Urinary bladder (tissue), 3 donors: ENCODE measurements at regions not wholly inside any gene's neighbourhood (a gene's known extent, or its start where the extent isn't known, plus 50 kb on each side); places are given as distances from the start of the nearest gene placed in this dataset.
"Not testable (repeated sequence)": the region's sequence is repeated elsewhere in the genome, so short reads cannot be mapped to it uniquely, and the experiment has no call there.

Source experiments
- DNase-seq: peaks from one replicate; pipeline ENCODE4 v3.0.0-alpha.2; 2015; ENCODE audit errors: extremely low spot score
- H3K27ac ChIP-seq: one replicate; pipeline ENCODE4 v1.5.1; 2013; ENCODE audit warnings: low read depth, mild to moderate bottlenecking, moderate library complexity
- H3K36me3 ChIP-seq: one replicate; pipeline ENCODE4 v1.6.1; 2013; ENCODE audit warnings: mild to moderate bottlenecking, moderate library complexity; ENCODE audit not compliant: insufficient read depth
- H3K4me1 ChIP-seq: one replicate; pipeline ENCODE4 v1.6.1; 2013; ENCODE audit warnings: mild to moderate bottlenecking, moderate library complexity; ENCODE audit not compliant: insufficient read depth
- H3K4me3 ChIP-seq: one replicate; pipeline ENCODE4 v1.5.1; 2013; ENCODE audit warnings: low read depth, low read length
- WGBS: extraction: QIAGEN DNeasy Blood & Tissue Kit; methylation state at CpG from one replicate; pipeline ENCODE4 v1.1.7; 2013; 5-methylcytosine and 5-hydroxymethylcytosine counted together
- donor health status: healthy with polysubstance abuse.
- donor health status: healthy.

DNA sequence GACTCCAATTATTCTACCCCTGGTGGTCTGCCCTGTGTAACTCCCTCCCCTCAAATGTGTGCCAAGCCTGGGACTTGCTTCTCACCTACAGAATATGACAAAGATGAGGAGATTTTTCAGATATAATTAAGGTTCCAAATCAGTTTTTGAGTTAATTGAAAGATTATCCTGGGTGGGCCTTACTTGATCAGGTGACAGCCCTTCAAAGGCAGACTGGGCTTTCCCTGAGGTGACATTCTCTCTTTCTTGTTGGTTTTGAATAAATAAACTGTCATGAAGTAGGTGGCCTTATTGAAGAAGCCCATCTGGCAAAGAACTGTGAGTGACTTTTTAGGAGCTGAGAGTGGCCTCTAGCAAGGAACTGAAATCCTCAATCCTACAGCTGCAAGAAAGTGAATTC, 106.0 kb downstream of the BRMS1L start:
- no peak overlapping the region for H3K4me3 ChIP-seq
- no peaks in the 10 kb centered on the region for H3K36me3 ChIP-seq
- H3K4me1 ChIP-seq = no peaks in the 10 kb centered on the region

DNA sequence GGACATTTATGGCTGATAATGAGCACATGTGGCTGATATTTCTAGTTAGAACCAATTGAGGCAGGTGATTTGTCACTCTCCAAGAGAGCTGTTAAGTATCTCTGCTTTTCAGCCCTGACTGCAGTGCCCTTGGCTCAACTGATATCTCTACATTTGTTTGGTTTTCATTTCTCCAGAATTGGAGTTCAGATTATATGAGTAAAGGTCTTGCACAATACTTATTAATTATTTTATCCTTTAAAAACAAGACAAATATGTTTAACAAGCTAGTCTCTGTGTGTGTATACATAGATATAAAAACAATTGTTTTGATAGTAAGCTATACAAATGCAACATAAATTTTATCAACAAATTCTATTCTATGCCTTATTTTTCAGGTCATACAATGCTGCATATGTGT, 105.2 kb downstream of the BRMS1L start:
- H3K36me3 ChIP-seq = no peaks in the 10 kb centered on the region
- H3K27ac ChIP-seq = no peak overlapping the region
- no peak overlapping the region for H3K4me3 ChIP-seq
- DNase-seq = no peak
- H3K4me1 ChIP-seq = no peaks in the 10 kb centered on the region

More for the DNA sequence above, 106.0 kb downstream of the BRMS1L start:
- no peak overlapping the region for H3K27ac ChIP-seq
- DNase-seq = no peak

DNA sequence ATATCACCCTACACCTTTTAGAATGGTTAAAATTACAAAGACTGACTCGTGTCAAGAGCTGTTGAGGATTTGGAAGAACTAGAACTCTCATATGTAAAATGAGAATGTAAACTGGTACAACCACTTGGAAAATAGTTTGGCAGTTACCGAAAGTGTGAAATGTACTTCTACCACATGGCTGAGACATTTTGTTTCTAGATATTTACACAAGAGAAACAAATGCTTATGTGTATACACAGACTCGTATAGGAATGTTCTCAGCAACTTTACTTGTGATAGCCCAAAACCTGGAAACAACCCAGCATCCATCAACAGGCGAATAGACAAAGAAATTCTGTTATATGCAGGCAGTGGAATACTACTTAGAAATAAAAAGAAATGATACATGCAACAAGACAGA, 103.0 kb downstream of the BRMS1L start:
- no peak overlapping the region for H3K27ac ChIP-seq
- no peak overlapping the region for H3K4me3 ChIP-seq
- DNase-seq = no peak
- no peaks in the 10 kb centered on the region for H3K36me3 ChIP-seq
- H3K4me1 ChIP-seq = no peaks in the 10 kb centered on the region
- WGBS = 59% methylated on average over 4 of the region's 4 CpGs

DNA sequence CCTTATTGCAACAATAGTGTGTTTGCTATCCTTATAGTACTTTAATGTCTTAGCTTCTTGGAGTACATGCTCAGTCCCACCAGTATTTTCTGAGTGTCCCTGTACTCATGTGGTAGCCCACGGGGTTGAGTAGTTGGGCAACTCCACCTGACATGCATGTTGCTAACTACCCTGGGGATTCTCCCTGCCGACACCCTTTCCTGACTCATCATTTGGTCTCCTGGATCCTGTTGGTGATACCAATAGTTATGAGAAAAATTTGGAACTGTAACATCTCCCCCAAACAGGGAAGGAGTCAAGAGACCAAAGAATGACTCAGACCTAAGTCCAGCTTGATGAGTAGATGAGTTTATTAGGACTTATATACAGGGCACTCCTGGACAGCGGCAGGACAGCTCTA, 101.6 kb downstream of the BRMS1L start:
- 80% methylated on average over 3 of the region's 3 CpGs for WGBS
- no peak for DNase-seq
- H3K4me3 ChIP-seq = no peak overlapping the region
- no peaks in the 10 kb centered on the region for H3K4me1 ChIP-seq
- H3K27ac ChIP-seq = no peak overlapping the region
- H3K36me3 ChIP-seq = no peaks in the 10 kb centered on the region

DNA sequence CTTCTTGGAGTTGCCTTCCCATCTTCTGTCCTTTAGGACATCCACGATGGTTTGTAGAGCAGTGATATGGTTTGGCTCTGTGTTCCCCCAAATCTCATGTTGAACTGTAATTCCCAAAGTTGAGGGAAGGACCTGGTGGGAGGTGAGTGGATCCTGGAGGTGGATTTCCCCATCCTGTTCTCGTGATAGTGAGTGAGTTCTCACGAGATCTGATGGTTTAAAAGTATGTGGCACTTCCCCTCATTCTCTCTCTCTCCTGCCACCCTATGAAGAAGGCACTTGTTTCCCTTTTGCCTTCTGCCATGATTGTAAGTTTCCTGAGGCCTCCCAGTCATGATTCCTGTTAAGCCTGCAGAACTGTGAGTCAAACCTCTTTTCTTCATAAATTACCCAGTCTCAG, 99.2 kb downstream of the BRMS1L start:
- WGBS = 77% methylated on average over 3 of the region's 3 CpGs
- DNase-seq = no peak
- Histone ChIP-seq H3K4me1 (no peaks in the 10 kb centered on the region), H3K4me3 (no peak overlapping the region), H3K36me3 (no peaks in the 10 kb centered on the region), H3K27ac (no peak overlapping the region)

DNA sequence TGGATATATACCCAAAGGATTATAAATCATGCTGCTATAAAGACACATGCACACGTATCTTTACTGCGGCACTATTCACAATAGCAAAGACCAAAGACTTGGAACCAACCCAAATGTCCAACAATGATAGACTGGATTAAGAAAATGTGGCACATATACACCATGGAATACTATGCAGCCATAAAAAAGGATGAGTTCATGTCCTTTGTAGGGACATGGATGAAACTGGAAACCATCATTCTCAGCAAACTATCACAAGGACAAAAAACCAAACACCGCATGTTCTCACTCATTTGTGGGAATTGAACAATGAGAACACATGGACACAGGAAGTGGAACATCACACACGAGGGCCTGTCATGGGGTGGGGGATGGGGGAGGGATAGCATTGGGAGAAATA, 96.5 kb downstream of the BRMS1L start:
- DNase-seq, H3K4me1 ChIP-seq, H3K36me3 ChIP-seq, H3K4me3 ChIP-seq, H3K27ac ChIP-seq: not testable (repeated sequence)
- WGBS = 92% methylated on average over 4 of the region's 4 CpGs

DNA sequence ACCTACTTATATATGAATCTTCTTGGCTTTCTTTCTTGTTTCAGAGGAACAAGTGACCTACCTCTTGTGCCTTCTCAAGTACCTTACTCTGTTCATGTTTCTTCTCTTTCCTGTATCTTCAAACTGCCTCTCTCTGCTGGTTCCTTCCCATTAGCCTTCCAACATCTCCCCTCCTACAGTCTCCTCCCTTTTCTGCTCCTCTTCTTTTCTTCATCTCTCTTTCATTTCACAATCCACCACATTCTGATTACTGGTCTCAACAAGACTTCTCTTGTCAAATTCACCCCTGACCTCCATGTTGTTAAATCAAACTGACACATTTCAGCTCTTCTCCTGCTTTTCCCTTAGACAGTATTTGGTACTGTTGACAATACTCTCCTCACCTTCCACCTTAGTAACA, 95.6 kb downstream of the BRMS1L start:
- Histone ChIP-seq H3K4me3 (no peak overlapping the region), H3K27ac (no peak overlapping the region)

More for the DNA sequence above, 95.6 kb downstream of the BRMS1L start:
- no peaks in the 10 kb centered on the region for H3K4me1 ChIP-seq
- no peaks in the 10 kb centered on the region for H3K36me3 ChIP-seq
- no peak for DNase-seq
